D341Med (cell line): ENCODE measurements at regions not wholly inside any gene's neighbourhood (a gene's known extent, or its start where the extent isn't known, plus 50 kb on each side); places are given as distances from the start of the nearest gene placed in this dataset.
"Not testable (repeated sequence)": the region's sequence is repeated elsewhere in the genome, so short reads cannot be mapped to it uniquely, and the experiment has no call there.

Experiments
- DNase-seq: peaks from one replicate; pipeline ENCODE4 v3.0.0; 2012; ENCODE audit warnings: low spot score

DNA sequence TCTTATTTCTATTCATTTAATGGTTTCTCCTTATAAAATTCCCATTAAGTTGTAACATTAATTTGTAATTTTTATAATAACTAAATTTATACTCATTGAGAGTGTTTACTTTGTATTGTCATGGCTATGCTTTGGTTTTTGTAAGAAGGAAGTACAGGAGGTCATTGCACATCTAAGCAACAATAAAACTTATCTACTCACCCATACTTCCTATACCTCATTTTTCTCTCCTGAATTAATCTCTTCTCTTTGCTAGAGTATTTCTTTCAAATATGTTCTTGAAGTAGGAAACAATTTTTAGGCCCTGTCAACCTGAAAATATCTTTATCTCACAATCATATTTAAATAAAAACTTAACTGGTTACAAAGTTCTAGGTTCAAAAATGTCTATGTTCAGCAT lies 95.4 kb upstream of the WDR11 start:
- DNase-seq = no peak

DNA sequence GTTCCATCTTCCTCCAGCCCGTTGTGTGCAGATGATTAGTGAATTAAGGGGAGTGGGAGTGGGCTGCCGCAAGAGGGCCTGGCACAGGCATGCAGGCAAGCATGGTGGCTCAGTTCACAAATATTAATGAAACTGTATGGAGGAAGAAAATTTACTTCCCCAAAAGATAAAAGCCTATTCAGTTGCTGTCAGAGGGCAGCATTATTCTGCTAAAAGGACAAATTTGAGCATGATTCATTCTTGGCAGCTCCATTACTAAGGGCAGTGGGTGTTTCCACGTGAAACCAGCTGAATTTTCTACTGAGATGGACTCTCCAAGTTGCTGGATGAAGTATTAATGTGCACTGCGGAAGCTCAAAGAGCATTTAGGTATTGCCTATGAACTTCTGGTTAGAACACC lies 90.9 kb upstream of the WDR11 start:
- DNase-seq = no peak

DNA sequence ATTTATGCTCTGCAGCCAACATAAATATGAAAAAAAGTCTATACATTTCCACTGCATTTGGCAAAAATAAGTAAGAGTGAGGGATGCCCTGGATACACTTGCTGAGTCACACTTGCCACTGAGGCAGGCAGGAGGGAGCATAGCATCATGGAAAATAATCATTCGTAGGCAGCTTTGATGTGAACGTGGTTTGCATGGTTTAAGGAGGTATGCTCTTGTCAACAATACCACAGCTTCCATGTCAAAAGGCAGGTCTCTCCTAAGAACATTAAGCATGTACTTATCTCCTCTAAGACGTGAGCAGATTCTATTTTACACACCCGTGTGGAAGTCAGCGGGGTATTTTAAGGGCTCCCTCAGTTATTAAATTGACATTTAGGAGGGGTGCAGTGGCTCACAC lies 89.2 kb upstream of the WDR11 start:
- DNase-seq = no peak

DNA sequence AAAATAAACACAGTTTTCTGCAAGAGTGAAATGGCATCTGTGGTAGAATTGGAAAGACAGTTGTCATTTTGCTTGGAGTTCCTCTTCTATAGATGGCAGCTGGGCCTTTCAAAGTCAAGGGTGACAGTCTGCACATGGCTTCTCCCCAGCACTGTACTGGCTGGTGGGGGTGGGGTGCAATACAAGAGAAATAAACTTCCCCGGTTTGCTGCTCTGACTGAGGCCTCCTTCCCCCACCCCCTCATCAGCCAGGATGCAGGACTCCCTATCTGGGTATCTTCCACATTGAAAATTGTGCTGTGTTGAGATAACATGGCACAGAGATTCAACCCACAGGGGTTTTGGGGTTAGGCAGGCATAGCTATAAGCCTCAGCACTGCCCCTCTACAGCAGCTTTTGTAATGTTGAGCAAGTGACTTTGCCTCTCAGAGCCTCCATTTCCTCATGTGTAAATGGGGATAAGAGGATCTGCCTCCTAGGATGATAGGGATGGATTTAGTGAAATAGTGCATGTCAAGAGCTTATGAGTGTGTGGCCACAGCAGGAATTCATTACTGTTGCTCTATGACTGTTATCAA lies 85.8 kb upstream of the WDR11 start:
- DNase-seq = no peak

DNA sequence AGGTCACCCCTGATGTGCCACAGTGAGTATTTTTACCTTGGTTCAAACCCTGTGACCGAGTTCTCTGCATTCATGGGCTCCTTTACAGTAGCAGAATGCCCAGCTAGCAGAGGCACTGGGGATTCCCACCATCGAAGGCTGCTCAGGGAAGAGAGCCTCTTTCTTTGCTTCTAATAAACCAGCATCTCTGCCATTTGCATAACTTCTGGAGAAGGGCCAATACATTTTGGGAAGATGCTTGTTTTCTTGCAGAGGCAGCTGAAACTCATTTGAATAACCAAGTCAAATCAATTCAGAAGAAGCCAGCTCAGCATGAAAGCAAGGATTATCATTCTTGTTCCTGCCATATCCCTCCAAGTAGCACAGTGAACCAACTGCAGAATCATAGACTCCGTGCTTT lies 82.9 kb upstream of the WDR11 start:
- DNase-seq = no peak

DNA sequence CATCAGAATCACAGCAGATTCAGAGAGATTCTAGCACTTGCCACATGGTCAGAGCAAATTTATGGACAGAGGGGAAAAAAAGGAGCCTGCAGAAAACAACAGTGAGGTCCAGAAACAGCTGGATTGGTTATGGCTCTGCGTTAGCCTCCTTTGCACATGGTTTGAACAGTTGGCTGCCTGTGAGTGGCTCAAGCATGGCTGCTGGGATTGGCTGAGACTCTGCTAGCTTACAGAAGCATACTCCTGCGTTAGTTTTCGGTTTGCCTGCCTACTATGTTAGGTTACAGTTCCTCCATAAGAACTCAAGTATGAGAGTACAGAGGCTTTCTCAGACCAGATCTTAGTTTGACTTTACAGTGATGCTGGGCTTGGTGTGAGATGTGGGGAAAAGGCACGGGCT lies 80.7 kb upstream of the WDR11 start:
- DNase-seq = no peak

DNA sequence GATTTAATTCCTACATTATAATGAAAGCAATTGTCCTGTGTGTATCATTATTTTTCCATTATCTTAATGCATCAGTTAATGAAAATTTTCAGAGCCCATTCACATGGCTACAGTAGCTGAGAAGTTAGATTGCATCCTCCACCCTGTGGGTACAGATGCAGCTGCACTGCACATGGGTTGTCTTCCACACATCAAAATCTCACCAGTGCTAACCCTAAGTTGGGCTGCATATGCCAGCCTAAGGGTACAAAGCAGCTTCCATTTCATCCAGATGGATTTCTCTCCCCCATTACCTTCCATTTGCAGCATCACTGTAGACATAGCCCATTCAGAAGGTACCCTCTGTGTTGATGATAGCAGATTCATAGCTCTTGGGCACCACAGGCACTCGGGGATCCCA lies 74.7 kb upstream of the WDR11 start:
- DNase-seq = no peak

DNA sequence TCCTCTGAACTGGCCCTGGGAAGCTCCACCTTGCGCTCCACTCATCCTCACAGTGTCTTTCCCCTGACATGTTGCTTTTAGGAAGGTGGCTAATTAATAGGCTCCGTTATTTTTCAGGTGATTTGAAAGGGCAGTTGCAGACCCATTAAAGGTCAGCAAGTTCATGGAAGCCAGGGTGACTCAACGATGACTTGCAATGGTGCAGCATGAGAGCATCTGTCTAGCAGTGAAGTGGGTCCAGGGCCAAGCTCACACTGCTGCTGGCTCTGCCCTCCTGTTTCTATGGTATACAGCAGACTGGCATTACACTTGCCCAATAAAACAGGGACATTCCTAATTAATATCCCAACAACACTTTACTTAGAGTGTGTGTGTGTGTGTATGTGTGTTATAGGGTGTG lies 68.8 kb upstream of the WDR11 start:
- DNase-seq = no peak

DNA sequence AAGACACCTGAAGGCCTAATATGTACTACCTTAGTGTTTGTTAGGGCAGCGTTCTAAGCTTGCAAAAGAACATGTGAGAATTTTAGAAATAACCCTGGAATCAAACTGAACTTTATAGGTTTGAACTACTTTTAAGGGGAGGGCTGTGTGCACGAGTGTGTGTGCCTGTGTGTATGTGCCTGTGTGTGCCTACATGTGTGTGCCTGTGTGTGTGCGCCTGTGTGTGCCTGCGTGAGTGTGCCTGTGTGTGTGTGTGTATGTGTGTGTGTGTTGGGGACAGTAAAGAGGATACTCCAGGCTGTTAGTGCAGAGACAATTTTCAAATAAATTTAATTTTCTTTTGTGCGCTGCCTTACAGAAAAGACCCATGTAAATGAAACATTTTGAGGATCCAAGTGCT lies 68.1 kb upstream of the WDR11 start:
- no peak for DNase-seq

DNA sequence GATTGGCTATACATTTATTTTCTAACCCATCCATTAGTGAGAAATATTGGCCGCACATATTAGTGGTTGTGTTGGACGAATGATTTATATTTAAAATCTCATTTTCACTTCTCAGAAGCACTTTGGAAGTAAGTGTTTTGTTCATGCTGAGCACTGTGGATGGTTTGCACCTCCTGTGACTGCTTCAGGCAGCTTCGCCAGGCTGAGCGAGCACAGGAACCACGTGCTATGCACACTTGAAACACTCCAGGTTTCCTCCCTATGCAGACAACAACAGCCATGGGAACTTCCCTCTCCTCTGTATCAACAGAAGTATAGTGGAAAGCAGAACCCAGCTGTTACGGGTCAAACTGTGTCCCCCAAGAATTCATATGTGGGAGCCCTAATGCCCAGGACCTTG lies 67.3 kb upstream of the WDR11 start:
- no peak for DNase-seq

DNA sequence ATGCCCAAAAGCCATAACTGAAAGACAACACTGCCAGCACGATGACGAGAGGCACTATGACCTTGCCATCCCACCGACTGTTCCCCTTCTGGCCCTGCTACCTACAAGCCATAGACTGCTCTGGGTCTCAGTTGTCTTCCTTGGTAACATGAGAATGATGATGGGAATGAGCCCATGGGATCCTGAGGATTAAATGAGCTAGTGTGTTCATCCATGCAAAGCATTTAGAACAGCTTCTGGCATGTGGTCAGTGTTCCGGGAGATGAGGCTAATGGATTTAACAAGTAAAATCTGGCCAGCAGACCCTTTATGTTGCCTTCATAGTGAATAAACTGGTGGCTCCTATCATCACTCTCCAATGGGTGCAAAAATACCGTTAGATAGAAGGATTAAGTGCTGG lies 62.4 kb upstream of the WDR11 start:
- DNase-seq = no peak

DNA sequence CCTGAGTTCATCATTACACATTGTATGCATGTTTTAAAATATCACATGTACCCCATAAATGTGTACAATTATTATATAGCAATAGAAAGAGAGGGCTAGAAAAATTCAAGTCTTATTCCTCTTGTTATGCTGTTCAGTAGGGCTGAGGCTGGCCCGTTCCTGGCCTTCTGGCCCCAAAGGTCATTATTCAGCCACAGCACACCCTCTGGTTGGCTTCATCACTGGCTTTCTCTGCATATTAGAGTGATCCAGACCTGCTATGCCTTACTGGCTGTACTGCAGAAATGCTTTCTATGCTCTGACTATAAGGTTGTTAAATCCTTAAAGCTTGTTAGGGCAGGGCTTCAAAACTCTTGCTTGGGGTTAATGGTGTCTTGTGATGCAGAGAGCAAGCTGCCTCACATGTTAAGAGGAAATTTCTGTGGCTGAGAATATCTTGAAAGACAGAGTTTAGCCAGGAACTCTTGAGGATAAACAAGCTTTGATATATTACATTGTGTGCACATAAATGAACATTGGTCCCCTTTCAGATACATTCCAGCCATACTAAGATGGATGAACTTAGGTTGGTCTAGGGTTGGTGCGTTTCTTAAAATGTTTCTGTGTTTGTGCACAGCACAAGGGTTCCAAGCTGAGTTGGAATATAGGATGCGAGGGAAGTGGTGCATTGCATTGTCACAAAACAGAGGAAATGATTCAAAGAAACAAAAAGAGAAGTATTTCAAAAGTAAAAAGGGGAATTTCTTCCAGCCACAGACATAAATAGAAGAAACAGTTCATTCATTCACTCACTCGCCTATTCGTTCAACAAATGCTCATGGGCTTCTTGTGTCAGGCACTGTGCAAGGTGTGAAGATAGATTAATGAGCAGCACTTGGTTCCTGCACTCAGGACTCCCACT lies 61.6 kb upstream of the WDR11 start:
- DNase-seq = no peak

DNA sequence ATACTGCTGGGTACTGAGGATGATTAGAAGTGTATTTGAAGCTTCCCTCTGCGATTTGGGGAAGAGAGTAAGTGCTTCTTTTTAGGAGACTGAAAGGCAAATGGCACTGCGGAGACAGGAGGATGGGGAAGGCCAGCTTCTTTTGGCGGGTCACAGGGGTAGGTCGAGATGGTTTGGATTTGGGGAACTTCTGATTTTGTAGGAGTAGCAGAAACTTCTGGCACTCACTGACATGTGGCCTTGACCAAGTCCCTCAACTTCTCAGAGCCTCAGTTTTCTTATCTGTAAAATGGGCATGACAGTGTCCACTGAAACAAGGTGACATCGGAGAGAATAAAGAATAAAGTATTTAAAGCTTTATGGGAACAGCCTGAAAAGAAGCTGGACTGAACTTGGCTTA lies 59.8 kb upstream of the WDR11 start:
- no peak for DNase-seq

DNA sequence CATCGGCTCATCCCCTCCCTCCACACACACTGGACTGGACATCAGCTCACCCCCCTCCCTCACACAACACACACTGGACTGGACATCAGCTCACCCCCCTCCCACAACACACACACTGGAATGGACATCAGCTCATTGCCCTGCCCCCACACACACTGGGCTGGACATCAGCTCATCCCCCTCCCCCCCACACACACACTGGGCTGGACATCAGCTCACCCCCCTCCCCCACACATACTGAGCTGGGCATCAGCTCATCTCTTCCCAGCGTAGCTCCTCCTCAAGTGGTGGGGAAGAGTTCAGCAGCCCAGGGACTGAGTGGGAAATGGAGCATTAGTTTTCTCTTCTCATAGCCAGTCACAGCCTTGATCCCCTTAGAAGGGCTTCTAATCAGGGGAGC lies 58.1 kb upstream of the WDR11 start:
- DNase-seq = no peak

DNA sequence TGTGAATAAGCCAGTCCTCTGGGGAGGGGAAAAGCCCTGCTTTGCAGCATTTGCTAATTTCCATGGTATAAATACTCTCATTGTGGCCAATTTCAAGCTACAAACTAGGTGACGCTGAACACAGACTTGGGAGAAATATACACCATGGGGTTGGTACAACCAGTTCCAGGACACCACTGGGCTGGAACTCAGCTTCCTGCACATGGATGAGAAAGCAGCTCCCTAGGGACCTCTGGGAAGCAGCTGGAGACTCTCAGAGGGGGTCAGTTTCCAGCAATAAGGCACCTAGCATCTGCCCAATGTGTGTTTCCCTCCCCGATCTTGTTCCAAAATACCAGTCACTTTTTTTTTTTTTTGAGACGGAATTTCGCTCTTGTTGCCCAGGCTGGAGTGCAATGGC lies 56.8 kb upstream of the WDR11 start:
- DNase-seq = no peak

DNA sequence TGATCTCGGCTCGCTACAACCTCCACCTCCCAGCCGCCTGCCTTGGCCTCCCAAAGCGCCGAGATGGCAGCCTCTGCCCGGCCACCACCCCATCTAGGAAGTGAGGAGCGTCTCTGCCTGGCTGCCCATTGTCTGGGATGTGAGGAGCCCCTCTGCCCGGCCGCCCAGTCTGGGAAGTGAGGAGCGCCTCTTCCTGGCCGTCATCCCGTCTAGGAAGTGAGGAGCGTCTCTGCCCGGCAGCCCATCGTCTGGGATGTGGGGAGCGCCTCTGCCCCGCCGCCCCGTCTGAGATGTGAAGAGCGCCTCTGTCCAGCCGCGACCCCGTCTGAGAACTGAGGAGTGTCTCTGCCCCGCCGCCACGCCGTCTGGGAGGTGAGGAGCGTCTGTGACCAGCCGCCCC lies 52.9 kb upstream of the WDR11 start:
- not testable (repeated sequence) for DNase-seq

DNA sequence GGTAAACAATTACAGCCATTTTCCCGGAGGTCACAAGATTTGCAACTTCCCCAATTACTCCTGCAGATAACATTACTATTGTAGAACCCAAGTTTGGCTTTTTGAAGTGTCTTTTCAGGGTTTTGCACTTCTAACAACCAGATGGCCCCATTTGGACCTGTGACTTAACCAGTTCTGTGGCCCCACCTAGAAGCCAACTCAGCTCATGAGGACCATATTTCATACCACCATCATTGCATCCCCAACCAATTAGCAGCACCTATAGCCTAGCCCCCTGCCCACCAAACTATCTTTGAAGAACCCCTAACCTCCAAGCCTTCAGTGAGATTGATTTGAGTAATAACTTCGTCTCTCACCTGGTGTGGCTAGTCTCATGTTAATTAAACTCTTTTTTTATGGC lies 51.3 kb upstream of the WDR11 start:
- no peak for DNase-seq

DNA sequence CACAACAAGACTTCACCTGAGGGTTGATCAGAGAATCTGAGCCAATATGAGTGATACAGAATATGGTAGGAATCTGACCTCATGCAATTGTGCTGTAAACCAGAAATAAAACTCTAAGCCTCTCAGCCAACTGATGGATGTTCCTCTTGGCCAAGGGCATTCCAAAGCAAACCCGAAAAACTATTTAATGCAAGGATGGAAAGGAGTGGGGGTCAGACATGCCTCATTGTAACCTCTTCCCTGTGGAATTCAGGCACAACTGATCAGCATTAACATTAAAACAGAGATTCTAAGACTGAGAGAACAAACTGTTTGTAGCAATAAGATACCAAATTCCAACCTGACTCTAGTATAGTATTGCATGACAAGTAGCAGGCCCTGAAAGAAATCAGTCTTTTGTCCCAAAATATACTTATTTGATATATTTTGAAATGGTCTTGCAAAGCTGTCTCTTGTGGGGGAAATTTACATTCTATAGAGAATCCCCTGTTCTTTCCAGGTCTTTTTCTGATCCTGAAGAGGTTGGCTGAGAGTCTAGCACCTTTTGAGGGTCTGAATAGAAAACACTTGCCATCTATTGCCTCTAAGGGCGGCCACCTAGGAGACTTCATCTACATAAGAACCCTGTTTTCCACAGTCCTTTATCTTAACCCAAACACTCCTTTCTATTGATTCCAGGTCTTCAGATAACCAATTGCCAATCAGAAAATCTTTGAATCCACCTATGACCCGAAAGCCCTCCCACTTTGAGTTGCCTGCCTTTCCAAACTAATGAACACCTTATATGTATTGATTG lies 50.4 kb upstream of the WDR11 start:
- no peak for DNase-seq
